ENCODE measurements at regions not wholly inside any gene's neighbourhood (a gene's known extent, or its start where the extent isn't known, plus 50 kb on each side); places are given as distances from the start of the nearest gene placed in this dataset.

GRCh38 chr5:20469792-20470191 is 481.8 kb upstream of the CDH18 start:
- TF ChIP-seq POLR2AphosphoS5 (IDR thresholded peaks at IDR 0.05) (no peak), POLR2A (IDR thresholded peaks at IDR 0.05) (no peak)
- TF ChIP-seq, protein P1, sequence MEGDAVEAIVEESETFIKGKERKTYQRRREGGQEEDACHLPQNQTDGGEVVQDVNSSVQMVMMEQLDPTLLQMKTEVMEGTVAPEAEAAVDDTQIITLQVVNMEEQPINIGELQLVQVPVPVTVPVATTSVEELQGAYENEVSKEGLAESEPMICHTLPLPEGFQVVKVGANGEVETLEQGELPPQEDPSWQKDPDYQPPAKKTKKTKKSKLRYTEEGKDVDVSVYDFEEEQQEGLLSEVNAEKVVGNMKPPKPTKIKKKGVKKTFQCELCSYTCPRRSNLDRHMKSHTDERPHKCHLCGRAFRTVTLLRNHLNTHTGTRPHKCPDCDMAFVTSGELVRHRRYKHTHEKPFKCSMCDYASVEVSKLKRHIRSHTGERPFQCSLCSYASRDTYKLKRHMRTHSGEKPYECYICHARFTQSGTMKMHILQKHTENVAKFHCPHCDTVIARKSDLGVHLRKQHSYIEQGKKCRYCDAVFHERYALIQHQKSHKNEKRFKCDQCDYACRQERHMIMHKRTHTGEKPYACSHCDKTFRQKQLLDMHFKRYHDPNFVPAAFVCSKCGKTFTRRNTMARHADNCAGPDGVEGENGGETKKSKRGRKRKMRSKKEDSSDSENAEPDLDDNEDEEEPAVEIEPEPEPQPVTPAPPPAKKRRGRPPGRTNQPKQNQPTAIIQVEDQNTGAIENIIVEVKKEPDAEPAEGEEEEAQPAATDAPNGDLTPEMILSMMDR (IDR thresholded peaks at IDR 0.05) = no peak
- H3K36me3 ChIP-seq = no peaks in the 10 kb centered on the region
- H3K27me3 ChIP-seq (replicated peaks; ENCODE audit: insufficient read depth) = no peaks in the 10 kb centered on the region
- DNase-seq (ENCODE audit: low spot score) = no peak
- 55% methylated on average over 2 of the region's 2 CpGs for WGBS
- no peaks in the 10 kb centered on the region for H3K4me1 ChIP-seq (replicated peaks)
- no peak overlapping the region for H3K27ac ChIP-seq
- no peaks in the 10 kb centered on the region for H3K9me3 ChIP-seq
- no peak overlapping the region for H3K4me3 ChIP-seq
- intact Hi-C loops (cut with DNase I) = no loop called here

GRCh38 chr5:20469390-20469789 is 481.4 kb upstream of the CDH18 start:
- Histone ChIP-seq H3K4me1 (replicated peaks) (no peaks in the 10 kb centered on the region), H3K4me3 (no peak overlapping the region), H3K27me3 (replicated peaks; ENCODE audit: insufficient read depth) (no peaks in the 10 kb centered on the region), H3K36me3 (no peaks in the 10 kb centered on the region), H3K9me3 (no peaks in the 10 kb centered on the region), H3K27ac (no peak overlapping the region)
- WGBS = 92% methylated on average over 3 of the region's 3 CpGs
- TF ChIP-seq POLR2AphosphoS5 (IDR thresholded peaks at IDR 0.05) (no peak), POLR2A (IDR thresholded peaks at IDR 0.05) (no peak)
- TF ChIP-seq, protein P1 (IDR thresholded peaks at IDR 0.05) = no peak
- intact Hi-C loops (cut with DNase I) = no loop called here
- no peak for DNase-seq (ENCODE audit: low spot score)

- Histone ChIP-seq H3K36me3 (no peaks in the 10 kb centered on the region), H3K9me3 (no peaks in the 10 kb centered on the region), H3K27ac (no peak overlapping the region), H3K27me3 (replicated peaks; ENCODE audit: insufficient read depth) (no peaks in the 10 kb centered on the region), H3K4me1 (replicated peaks) (no peaks in the 10 kb centered on the region), H3K4me3 (no peak overlapping the region)
- TF ChIP-seq POLR2A (IDR thresholded peaks at IDR 0.05) (no peak), POLR2AphosphoS5 (IDR thresholded peaks at IDR 0.05) (no peak)
- TF ChIP-seq, protein P1 (IDR thresholded peaks at IDR 0.05) = no peak
- no peak for DNase-seq (ENCODE audit: low spot score)
- 72% methylated on average over 1 of the region's 1 CpG for WGBS
- intact Hi-C loops (cut with DNase I) = no loop called here
These were observed 478.5 kb upstream of the CDH18 start for GRCh38 chr5:20466512-20466911.

DNA sequence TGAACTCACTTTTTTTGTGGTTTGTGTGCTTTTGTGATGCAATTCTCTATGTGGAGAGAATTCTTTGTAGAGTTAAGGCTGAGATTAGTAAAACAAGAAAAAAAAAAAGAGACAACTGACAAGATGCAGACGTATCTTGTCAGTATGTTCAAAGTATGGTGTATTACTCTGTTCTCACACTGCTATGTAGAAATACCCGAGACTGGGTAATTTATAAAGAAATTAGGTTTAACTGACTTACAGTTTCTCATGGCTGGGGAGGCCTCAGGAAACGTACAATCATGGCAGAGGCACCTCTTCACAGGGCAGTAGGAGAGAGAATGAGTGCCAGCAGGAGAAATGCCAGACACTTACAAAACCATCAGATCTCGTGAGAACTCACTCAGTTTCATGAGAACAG is 475.2 kb upstream of the CDH18 start:
- Histone ChIP-seq H3K4me1 (replicated peaks) (no peaks in the 10 kb centered on the region), H3K4me3 (no peak overlapping the region), H3K9me3 (no peaks in the 10 kb centered on the region), H3K27ac (no peak overlapping the region), H3K36me3 (no peaks in the 10 kb centered on the region), H3K27me3 (replicated peaks; ENCODE audit: insufficient read depth) (no peaks in the 10 kb centered on the region)
- TF ChIP-seq POLR2A (IDR thresholded peaks at IDR 0.05) (no peak), POLR2AphosphoS5 (IDR thresholded peaks at IDR 0.05) (no peak)
- TF ChIP-seq, protein P1 (IDR thresholded peaks at IDR 0.05) = no peak
- WGBS = 62% methylated on average over 4 of the region's 4 CpGs
- intact Hi-C loops (cut with DNase I) = no loop called here
- DNase-seq (ENCODE audit: low spot score) = no peak

DNA sequence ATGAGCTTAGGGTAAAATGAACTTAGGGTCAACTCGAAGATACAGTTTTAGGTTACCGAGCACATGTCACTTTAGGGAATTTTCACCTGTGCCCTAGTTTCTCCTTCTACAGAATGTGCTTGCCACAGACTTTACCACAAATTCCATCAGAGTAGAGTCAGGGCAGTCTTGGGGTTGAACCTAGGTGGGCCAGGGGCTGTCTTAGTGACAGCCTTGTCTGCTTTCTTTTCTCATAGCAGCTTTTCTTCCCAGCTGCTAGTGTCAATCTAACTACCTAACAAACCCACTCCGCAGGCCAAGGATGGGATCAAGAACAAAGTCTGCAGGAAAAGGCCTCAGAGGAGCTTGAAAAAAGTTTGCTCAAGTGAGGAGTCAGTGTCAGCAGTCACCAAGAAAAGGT is 458.1 kb upstream of the CDH18 start:
- intact Hi-C loops (cut with DNase I) = no loop called here
- no peak for TF ChIP-seq POLR2AphosphoS5 (IDR thresholded peaks at IDR 0.05)
- TF ChIP-seq, protein P1 (IDR thresholded peaks at IDR 0.05) = no peak
- TF ChIP-seq POLR2A (IDR thresholded peaks at IDR 0.05) = no peak
- H3K4me1 ChIP-seq (replicated peaks) = no peaks in the 10 kb centered on the region

More for the DNA sequence above, 458.1 kb upstream of the CDH18 start:
- Histone ChIP-seq H3K9me3 (no peaks in the 10 kb centered on the region), H3K27me3 (replicated peaks; ENCODE audit: insufficient read depth) (no peaks in the 10 kb centered on the region), H3K27ac (no peak overlapping the region), H3K4me3 (no peak overlapping the region), H3K36me3 (no peaks in the 10 kb centered on the region)
- WGBS = 92% methylated on average over 3 of the region's 3 CpGs
- no peak for DNase-seq (ENCODE audit: low spot score)
